Adipocyte (in vitro differentiated cells): ENCODE measurements at regions not wholly inside any gene's neighbourhood (a gene's known extent, or its start where the extent isn't known, plus 50 kb on each side); places are given as distances from the start of the nearest gene placed in this dataset.
A peak's percentile ranks its signal among the peaks of the same experiment; 100 is the strongest.

Experiments
- DNase-seq: peaks from one replicate; pipeline ENCODE4 v3.0.0-alpha.2; 2015; ENCODE audit warnings: low read depth
- H3K27me3 ChIP-seq: replicated peaks from 2 replicates; pipeline ENCODE4 v1.7.0; 2013; ENCODE audit warnings: mild to moderate bottlenecking, low read length, moderate library complexity; ENCODE audit not compliant: control insufficient read depth, insufficient read depth
- H3K36me3 ChIP-seq: 2 replicates; pipeline ENCODE4 v1.7.0; 2013; ENCODE audit warnings: low read length, mild to moderate bottlenecking, moderate library complexity; ENCODE audit not compliant: control insufficient read depth, insufficient read depth, severe bottlenecking
- H3K4me1 ChIP-seq: 2 replicates; pipeline ENCODE4 v1.7.0; 2013; ENCODE audit warnings: mild to moderate bottlenecking, low read length, moderate library complexity; ENCODE audit not compliant: control insufficient read depth, insufficient read depth
- H3K4me3 ChIP-seq: 2 replicates; pipeline ENCODE4 v1.7.0; 2013; ENCODE audit warnings: mild to moderate bottlenecking, low read length, moderate library complexity
- H3K9ac ChIP-seq: 2 replicates; pipeline ENCODE4 v1.7.0; 2013; ENCODE audit warnings: mild to moderate bottlenecking, low read length, moderate library complexity
- H3K9me3 ChIP-seq: 2 replicates; pipeline ENCODE4 v1.7.0; 2013; ENCODE audit warnings: mild to moderate bottlenecking, low read length, moderate library complexity; ENCODE audit not compliant: control insufficient read depth

GRCh38 chr5:174850565-174851169, 126.3 kb downstream of the MSX2 start:
- DNase-seq = no peak
- H3K4me1 ChIP-seq = no peaks in the 10 kb centered on the region
- no peak overlapping the region for H3K9ac ChIP-seq
- H3K4me3 ChIP-seq = no peak overlapping the region
- H3K9me3 ChIP-seq = no peaks in the 10 kb centered on the region
- peaks cover 15% of the 10 kb centered on the region for H3K27me3 ChIP-seq
- H3K36me3 ChIP-seq = no peaks in the 10 kb centered on the region

DNA sequence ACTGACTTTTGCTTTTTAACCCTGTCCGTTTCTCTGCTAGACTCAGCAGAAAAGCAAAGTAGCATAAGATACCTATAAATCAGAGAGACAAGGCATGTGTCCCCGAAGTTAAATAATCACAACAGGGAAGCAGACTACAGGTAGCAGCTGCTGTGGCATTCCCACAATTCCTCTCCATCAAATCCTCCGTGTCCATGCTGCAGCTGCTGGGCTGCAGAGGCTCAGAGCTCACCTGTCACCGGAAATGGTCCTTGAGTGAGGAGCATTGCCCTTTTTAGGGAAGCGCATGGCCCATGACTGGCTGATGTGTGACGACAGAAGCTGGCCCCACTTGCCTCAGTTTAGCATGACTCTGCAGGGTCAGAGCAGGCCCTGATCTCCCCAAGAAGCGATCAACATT, 125.0 kb downstream of the MSX2 start:
- H3K9ac ChIP-seq = no peak overlapping the region
- H3K4me3 ChIP-seq = no peak overlapping the region
- H3K4me1 ChIP-seq = peaks cover 8% of the 10 kb centered on the region
- H3K27me3 ChIP-seq = peaks cover 17% of the 10 kb centered on the region
- no peaks in the 10 kb centered on the region for H3K36me3 ChIP-seq
- no peak for DNase-seq
- no peaks in the 10 kb centered on the region for H3K9me3 ChIP-seq

DNA sequence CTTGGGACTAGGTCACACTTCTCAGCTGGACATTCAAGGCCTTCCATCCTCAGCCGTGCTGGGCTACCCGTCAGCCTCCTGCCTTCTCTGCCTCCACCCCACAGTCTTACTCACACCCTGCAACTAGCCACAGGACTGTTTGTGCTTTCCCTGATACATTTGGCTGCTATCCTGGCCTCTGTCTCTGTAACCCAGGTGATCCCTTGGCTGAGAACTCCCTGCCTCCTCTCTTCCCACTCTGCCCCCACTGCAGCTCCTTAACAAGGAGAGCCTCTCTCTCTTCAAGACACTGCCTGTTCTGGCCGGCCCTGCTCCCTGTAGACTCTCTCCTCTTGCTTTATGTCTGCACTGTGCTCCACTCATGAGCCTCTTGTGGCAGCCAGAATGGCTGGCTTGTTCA, 120.6 kb downstream of the MSX2 start:
- no peak for DNase-seq

GRCh38 chr5:174843263-174844250, 119.2 kb downstream of the MSX2 start:
- Histone ChIP-seq H3K27me3 (peaks cover 13% of the 10 kb centered on the region), H3K4me1 (peaks cover 18% of the 10 kb centered on the region), H3K4me3 (no peak overlapping the region), H3K9ac (no peak overlapping the region), H3K9me3 (no peaks in the 10 kb centered on the region), H3K36me3 (no peaks in the 10 kb centered on the region)
- peak; percentile 54 for DNase-seq

More for the DNA sequence above, 120.6 kb downstream of the MSX2 start:
- peaks cover 17% of the 10 kb centered on the region for H3K27me3 ChIP-seq
- H3K36me3 ChIP-seq = no peaks in the 10 kb centered on the region
- peaks cover 15% of the 10 kb centered on the region for H3K4me1 ChIP-seq
- H3K9ac ChIP-seq = no peak overlapping the region
- H3K9me3 ChIP-seq = no peaks in the 10 kb centered on the region
- no peak overlapping the region for H3K4me3 ChIP-seq

DNA sequence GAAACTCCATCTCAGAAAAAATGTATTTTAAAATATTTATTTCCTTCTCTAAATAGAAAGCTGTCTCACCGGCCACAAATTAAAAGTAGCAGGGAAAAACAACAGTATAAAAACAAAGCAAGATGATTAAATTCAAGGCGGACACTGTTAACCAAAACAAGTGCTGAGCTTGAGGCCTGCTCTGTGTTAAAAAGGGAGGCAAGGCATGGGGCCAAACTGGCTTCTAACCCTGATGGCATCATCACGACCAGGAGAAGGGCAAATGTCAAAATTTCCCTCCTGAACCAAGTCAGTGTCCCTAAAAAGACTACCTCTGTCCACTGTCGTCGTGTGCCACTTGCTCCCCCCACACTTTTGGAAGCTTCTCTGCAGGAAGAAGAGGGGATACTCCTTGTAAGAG, 116.1 kb downstream of the MSX2 start:
- H3K4me3 ChIP-seq = no peak overlapping the region
- DNase-seq = no peak

DNA sequence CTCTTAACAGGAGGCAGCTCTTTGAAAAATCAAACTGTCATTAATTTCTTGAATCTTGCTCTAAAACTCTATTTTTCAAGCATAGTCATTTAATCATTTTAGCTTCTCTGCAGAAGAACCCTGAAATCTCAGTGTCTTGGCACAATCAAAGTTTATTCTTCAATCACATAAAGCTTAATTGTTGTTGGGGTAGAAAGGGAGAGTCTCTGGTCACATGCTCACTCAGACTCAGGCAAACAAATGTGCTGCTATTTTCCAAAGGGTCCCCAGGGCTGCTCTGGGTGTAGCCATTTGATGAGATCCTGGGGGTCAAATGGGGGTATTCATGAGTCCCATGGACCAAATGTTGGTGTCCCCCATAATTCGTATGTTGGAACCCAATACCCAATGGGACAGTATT, 114.8 kb downstream of the MSX2 start:
- no peaks in the 10 kb centered on the region for H3K36me3 ChIP-seq
- H3K9me3 ChIP-seq = no peaks in the 10 kb centered on the region
- H3K9ac ChIP-seq = no peak overlapping the region
- peaks cover 22% of the 10 kb centered on the region for H3K4me1 ChIP-seq
- no peak overlapping the region for H3K4me3 ChIP-seq
- no peak for DNase-seq
- no peaks in the 10 kb centered on the region for H3K27me3 ChIP-seq

More for the DNA sequence above, 116.1 kb downstream of the MSX2 start:
- no peaks in the 10 kb centered on the region for H3K9me3 ChIP-seq
- H3K27me3 ChIP-seq = no peaks in the 10 kb centered on the region
- peaks cover 26% of the 10 kb centered on the region for H3K4me1 ChIP-seq
- H3K36me3 ChIP-seq = no peaks in the 10 kb centered on the region
- H3K9ac ChIP-seq = no peak overlapping the region

DNA sequence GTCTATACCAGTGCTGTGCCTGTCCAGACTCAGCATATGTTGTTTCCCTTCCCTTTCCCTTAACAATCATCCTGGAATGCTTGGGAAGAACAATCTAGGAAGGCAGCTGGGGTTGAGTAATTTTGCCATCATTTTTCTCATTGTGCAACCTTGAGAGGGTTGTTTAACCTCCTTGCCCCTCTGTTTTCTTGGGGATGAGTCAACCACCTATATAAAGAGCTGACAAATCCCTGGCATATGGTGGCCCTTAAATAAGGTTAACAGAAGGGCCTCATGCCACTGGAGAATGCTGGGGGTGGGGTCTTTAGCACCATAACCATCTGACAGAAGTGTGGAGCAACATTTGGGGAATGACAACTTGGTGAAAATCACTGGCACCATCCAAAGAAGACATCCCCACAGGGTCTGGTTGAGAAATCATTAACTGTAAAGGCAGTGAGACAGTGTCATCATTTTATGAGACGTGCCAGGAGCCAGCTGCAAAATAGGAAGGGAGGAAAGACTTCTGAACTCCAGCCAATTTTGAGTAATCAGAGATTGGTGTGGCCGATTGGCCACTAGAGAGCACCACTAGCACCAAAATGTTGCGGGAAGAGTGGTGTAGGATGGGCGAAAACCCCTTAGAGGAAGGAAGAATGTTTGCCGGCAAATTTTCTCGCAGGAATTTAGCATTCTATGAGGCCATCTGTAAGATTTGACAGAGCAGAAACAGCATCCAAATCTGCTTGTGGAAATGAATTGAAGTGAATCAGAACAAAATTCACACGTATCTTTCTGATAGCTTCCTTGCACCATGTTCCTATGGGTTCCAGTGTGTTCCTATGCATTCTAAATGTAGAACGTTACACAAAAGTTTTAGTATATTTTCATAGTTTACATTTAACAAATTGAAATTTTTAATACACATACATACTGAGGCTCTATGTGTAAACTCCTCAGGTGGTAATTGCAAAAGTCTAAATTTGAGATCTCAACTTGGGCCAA, 113.8 kb downstream of the MSX2 start:
- H3K36me3 ChIP-seq = no peaks in the 10 kb centered on the region
- no peaks in the 10 kb centered on the region for H3K9me3 ChIP-seq
- peak; percentile 79 for DNase-seq
- no peak overlapping the region for H3K4me3 ChIP-seq
- H3K4me1 ChIP-seq = peaks cover 25% of the 10 kb centered on the region
- no peaks in the 10 kb centered on the region for H3K27me3 ChIP-seq
- peak overlapping the region; percentile 11 for H3K9ac ChIP-seq

- Histone ChIP-seq H3K9ac (no peak overlapping the region), H3K27me3 (no peaks in the 10 kb centered on the region), H3K4me1 (peaks cover 37% of the 10 kb centered on the region), H3K36me3 (no peaks in the 10 kb centered on the region), H3K9me3 (no peaks in the 10 kb centered on the region), H3K4me3 (no peak overlapping the region)
- peak; percentile 44 for DNase-seq
Measured at GRCh38 chr5:174834081-174834480, 109.7 kb downstream of the MSX2 start.

- no peaks in the 10 kb centered on the region for H3K9me3 ChIP-seq
- H3K4me1 ChIP-seq = peaks cover 41% of the 10 kb centered on the region
- DNase-seq = no peak
- no peaks in the 10 kb centered on the region for H3K36me3 ChIP-seq
- H3K27me3 ChIP-seq = no peaks in the 10 kb centered on the region
- H3K4me3 ChIP-seq = no peak overlapping the region
- H3K9ac ChIP-seq = no peak overlapping the region
Measured at GRCh38 chr5:174832811-174833210, 108.4 kb downstream of the MSX2 start.

DNA sequence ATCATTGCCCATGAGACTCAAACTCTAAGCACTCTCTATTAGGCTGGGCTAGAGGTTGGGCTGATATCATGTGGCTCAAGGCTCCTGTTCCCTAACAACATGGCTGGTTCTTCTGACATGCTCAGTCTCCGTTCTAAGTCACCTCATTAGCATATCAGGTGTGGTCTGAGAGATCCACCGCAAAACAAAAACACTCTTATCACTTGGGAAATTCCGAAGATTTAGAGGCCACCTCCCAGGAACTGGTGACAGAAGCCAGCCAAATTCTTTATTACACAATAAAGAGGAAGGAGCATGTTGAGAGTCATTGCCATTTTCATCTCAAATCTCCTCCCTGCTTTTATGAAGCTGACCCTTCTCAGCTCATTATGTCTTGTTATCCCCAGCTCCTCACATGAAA, 107.6 kb downstream of the MSX2 start:
- peaks cover 36% of the 10 kb centered on the region for H3K4me1 ChIP-seq
- H3K27me3 ChIP-seq = no peaks in the 10 kb centered on the region
- DNase-seq = no peak
- H3K9ac ChIP-seq = no peak overlapping the region
- H3K4me3 ChIP-seq = no peak overlapping the region
- H3K36me3 ChIP-seq = no peaks in the 10 kb centered on the region
- no peaks in the 10 kb centered on the region for H3K9me3 ChIP-seq
